ENCODE measurements at regions not wholly inside any gene's neighbourhood (a gene's known extent, or its start where the extent isn't known, plus 50 kb on each side); places are given as distances from the start of the nearest gene placed in this dataset.

GRCh38 chr7:52431082-52431815 lies 604.2 kb upstream of the POM121L12 start:
- no peaks in the 10 kb centered on the region for H3K27me3 Mint-ChIP-seq
- H3K27ac Mint-ChIP-seq, result no peak overlapping the region
- no peak overlapping the region for H3K4me3 Mint-ChIP-seq (ENCODE audit: low read depth)
- peaks cover 3% of the 10 kb centered on the region for H3K9me3 Mint-ChIP-seq (ENCODE audit: low read depth)
- TF ChIP-seq CTCF (IDR thresholded peaks at IDR 0.05; ENCODE audit: unreplicated experiment), result no peak
- no peak for DNase-seq (ENCODE audit: low spot score, unreplicated experiment)
- H3K36me3 Mint-ChIP-seq (ENCODE audit: insufficient read depth), result no peaks in the 10 kb centered on the region
- H3K4me1 Mint-ChIP-seq (ENCODE audit: low read depth), result no peaks in the 10 kb centered on the region

- H3K27me3 Mint-ChIP-seq, result no peaks in the 10 kb centered on the region
- no peak overlapping the region for H3K4me3 Mint-ChIP-seq (ENCODE audit: low read depth)
- no peak for DNase-seq (ENCODE audit: low spot score, unreplicated experiment)
- H3K27ac Mint-ChIP-seq, result no peak overlapping the region
- no peaks in the 10 kb centered on the region for H3K36me3 Mint-ChIP-seq (ENCODE audit: insufficient read depth)
- no peaks in the 10 kb centered on the region for H3K9me3 Mint-ChIP-seq (ENCODE audit: low read depth)
- H3K4me1 Mint-ChIP-seq (ENCODE audit: low read depth), result no peaks in the 10 kb centered on the region
- no peak for TF ChIP-seq CTCF (IDR thresholded peaks at IDR 0.05; ENCODE audit: unreplicated experiment)
Measured at GRCh38 chr7:52423251-52423650, 612.2 kb upstream of the POM121L12 start.

GRCh38 chr7:52413051-52413450 lies 622.4 kb upstream of the POM121L12 start:
- no peak for TF ChIP-seq CTCF (IDR thresholded peaks at IDR 0.05; ENCODE audit: unreplicated experiment)
- Mint-ChIP-seq H3K36me3 (ENCODE audit: insufficient read depth) (no peaks in the 10 kb centered on the region), H3K27ac (no peak overlapping the region), H3K27me3 (no peaks in the 10 kb centered on the region), H3K9me3 (ENCODE audit: low read depth) (peaks cover 4% of the 10 kb centered on the region), H3K4me1 (ENCODE audit: low read depth) (peaks cover 11% of the 10 kb centered on the region), H3K4me3 (ENCODE audit: low read depth) (no peak overlapping the region)
- no peak for DNase-seq (ENCODE audit: low spot score, unreplicated experiment)

GRCh38 chr7:52410032-52410431 lies 625.4 kb upstream of the POM121L12 start:
- Mint-ChIP-seq H3K4me1 (ENCODE audit: low read depth) (peaks cover 11% of the 10 kb centered on the region), H3K4me3 (ENCODE audit: low read depth) (no peak overlapping the region), H3K27me3 (no peaks in the 10 kb centered on the region), H3K27ac (no peak overlapping the region), H3K36me3 (ENCODE audit: insufficient read depth) (no peaks in the 10 kb centered on the region), H3K9me3 (ENCODE audit: low read depth) (peaks cover 4% of the 10 kb centered on the region)
- no peak for TF ChIP-seq CTCF (IDR thresholded peaks at IDR 0.05; ENCODE audit: unreplicated experiment)
- DNase-seq (ENCODE audit: low spot score, unreplicated experiment), result no peak

GRCh38 chr7:52406808-52407207 lies 628.6 kb upstream of the POM121L12 start:
- Mint-ChIP-seq H3K4me1 (ENCODE audit: low read depth) (peaks cover 6% of the 10 kb centered on the region), H3K27ac (no peak overlapping the region), H3K27me3 (no peaks in the 10 kb centered on the region), H3K36me3 (ENCODE audit: insufficient read depth) (no peaks in the 10 kb centered on the region), H3K4me3 (ENCODE audit: low read depth) (no peak overlapping the region), H3K9me3 (ENCODE audit: low read depth) (peaks cover 4% of the 10 kb centered on the region)
- DNase-seq (ENCODE audit: low spot score, unreplicated experiment), result no peak
- no peak for TF ChIP-seq CTCF (IDR thresholded peaks at IDR 0.05; ENCODE audit: unreplicated experiment)

Data from progenitor cell of endocrine pancreas (in vitro differentiated cells).